NB4 (cell line): ENCODE measurements at regions not wholly inside any gene's neighbourhood (a gene's known extent, or its start where the extent isn't known, plus 50 kb on each side); places are given as distances from the start of the nearest gene placed in this dataset.
"Not testable (repeated sequence)": the region's sequence is repeated elsewhere in the genome, so short reads cannot be mapped to it uniquely, and the experiment has no call there.

ENCODE experiments used
- DNase-seq: peaks from one replicate; pipeline ENCODE4 v3.0.0; 2010; ENCODE audit warnings: low read depth
- H3K4me3 ChIP-seq: one replicate; pipeline ENCODE4 v1.5.1; 2011; ENCODE audit warnings: mild to moderate bottlenecking, low read depth, low read length, moderate library complexity
- MAX ChIP-seq: IDR thresholded peaks from 2 replicates; pipeline ENCODE4 v1.6.1; 2011; ENCODE audit warnings: low read depth, low read length
- MYC ChIP-seq: IDR thresholded peaks from 2 replicates; pipeline ENCODE4 v1.6.1; 2011; ENCODE audit warnings: low read depth, low read length
- POLR2A ChIP-seq: IDR thresholded peaks from 2 replicates; pipeline ENCODE4 v1.6.1; 2011; ENCODE audit warnings: mild to moderate bottlenecking; ENCODE audit not compliant: insufficient read length; ENCODE audit errors: extremely low read depth
- TF ChIP-seq, protein P1 (sequence below): IDR thresholded peaks from one replicate; pipeline ENCODE4 v1.5.1; 2012; ENCODE audit warnings: low read depth, low read length

DNA sequence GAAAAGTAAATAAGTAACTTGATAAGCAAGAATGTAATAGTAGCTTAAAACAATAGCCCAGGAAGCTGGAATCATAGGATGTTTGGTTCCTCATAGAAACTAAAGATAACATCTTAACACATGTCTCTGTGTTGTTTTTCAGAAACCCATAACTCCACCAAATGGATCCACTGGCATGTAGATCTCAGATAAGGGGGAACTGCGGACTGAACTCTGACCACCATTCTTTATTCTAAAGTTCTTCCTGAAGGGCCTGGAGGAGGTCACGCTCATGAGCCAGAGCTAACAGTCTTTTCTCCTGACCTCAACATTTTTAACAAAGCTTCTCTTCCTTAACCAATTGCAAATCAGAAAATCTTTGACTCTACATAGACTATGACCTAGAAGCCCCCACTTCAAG lies 101.9 kb downstream of the SOX14 start:
- H3K4me3 ChIP-seq, result no peak overlapping the region
- no peak for DNase-seq
- no peak for TF ChIP-seq MYC
- TF ChIP-seq MAX, result no peak
- TF ChIP-seq, protein P1, sequence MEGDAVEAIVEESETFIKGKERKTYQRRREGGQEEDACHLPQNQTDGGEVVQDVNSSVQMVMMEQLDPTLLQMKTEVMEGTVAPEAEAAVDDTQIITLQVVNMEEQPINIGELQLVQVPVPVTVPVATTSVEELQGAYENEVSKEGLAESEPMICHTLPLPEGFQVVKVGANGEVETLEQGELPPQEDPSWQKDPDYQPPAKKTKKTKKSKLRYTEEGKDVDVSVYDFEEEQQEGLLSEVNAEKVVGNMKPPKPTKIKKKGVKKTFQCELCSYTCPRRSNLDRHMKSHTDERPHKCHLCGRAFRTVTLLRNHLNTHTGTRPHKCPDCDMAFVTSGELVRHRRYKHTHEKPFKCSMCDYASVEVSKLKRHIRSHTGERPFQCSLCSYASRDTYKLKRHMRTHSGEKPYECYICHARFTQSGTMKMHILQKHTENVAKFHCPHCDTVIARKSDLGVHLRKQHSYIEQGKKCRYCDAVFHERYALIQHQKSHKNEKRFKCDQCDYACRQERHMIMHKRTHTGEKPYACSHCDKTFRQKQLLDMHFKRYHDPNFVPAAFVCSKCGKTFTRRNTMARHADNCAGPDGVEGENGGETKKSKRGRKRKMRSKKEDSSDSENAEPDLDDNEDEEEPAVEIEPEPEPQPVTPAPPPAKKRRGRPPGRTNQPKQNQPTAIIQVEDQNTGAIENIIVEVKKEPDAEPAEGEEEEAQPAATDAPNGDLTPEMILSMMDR, result no peak
- TF ChIP-seq POLR2A, result no peak

GRCh38 chr3:137866933-137867332 lies 102.8 kb downstream of the SOX14 start:
- no peak for DNase-seq
- TF ChIP-seq, protein P1, result no peak
- TF ChIP-seq MAX (no peak), POLR2A (no peak), MYC (no peak)
- H3K4me3 ChIP-seq, result no peak overlapping the region

DNA sequence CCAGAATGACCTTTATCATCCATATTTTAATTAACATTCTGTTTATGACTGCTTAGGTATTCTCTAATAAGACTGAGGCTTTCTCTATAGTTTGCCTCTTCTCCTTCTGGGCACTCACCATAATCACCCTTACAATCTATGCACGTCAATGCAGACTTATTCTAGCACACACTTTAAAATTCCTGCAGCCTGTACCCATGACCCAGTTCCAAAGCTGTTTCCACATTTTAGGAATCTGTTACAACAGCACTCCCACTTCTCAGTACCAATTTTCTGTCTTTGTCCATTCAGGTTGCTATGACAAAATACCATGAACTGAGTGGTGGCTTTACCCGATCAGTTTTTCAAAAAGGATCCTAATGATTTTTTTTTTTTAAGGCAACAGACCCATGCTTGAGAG lies 103.5 kb downstream of the SOX14 start:
- no peak for DNase-seq
- no peak overlapping the region for H3K4me3 ChIP-seq
- no peak for TF ChIP-seq POLR2A
- TF ChIP-seq MYC, result no peak
- TF ChIP-seq, protein P1, result no peak

- no peak for DNase-seq
- H3K4me3 ChIP-seq, result no peak overlapping the region
- TF ChIP-seq POLR2A (no peak), MAX (no peak), MYC (no peak)
- TF ChIP-seq, protein P1, result no peak
Measured at GRCh38 chr3:137869022-137869421, 104.9 kb downstream of the SOX14 start.

DNA sequence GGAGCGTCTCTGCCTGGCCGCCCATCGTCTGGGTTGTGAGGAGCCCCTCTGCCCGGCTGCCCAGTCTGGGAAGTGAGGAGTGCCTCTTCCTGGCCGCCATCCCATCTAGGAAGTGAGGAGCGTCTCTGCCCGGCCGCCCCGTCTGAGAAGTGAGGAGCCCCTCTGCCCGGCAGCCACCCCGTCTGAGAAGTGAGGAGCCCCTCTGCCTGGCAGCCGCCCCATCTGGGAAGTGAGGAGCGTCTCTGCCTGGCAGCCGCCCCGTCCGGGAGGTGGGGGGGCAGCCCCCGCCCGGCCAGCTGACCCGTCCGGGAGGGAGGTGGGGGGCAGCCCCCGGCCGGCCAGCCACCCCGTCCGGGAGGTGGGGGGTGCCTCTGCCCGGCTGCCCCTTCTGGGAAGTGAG lies 108.5 kb downstream of the SOX14 start:
- not testable (repeated sequence) for DNase-seq

GRCh38 chr3:137896842-137897241 lies 113.1 kb upstream of the CLDN18 start:
- DNase-seq, H3K4me3 ChIP-seq: not testable (repeated sequence)

More for the DNA sequence above, 108.5 kb downstream of the SOX14 start:
- not testable (repeated sequence) for H3K4me3 ChIP-seq

DNA sequence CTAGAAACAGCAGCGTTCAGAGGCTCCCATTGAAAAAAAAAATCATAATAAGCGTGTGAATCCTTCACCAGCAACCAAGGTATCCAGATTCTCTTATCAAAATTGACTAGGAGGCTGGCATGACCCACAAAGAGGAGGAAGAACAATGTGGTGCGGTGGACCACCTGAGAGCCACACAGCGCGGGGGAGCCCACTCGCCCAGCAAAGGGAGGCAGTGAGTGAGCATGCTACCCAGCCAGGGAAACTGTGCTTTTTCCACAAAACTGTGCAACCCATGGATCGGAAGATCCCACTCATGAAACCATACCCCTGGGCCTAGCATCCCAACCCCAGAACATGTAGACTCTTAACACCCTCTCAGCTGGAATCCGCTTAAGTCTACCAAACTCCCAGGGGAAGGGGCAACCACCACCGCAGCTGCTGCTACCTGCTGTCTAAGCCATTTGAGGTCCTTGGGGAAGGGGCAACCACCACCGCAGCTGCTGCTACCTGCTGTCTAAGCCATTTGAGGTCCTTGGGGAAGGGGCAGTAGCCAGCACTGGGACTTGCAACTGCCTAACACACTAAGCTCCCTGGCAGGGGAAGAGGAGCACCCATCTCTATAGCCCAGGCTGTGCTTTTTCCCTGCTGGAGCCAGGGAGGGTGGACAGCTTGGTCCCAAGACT lies 102.8 kb upstream of the CLDN18 start:
- no peak for DNase-seq
- TF ChIP-seq MAX (no peak), MYC (no peak), POLR2A (no peak)
- TF ChIP-seq, protein P1, result no peak
- H3K4me3 ChIP-seq, result no peak overlapping the region
